GM21786 (cell line): ENCODE measurements at regions not wholly inside any gene's neighbourhood (a gene's known extent, or its start where the extent isn't known, plus 50 kb on each side); places are given as distances from the start of the nearest gene placed in this dataset.

Experiments used
- ATAC-seq: cut with Tn5 transposase; IDR thresholded peaks from one replicate; pipeline ENCODE4 v1.9.1; 2021; ENCODE audit not compliant: unreplicated experiment

DNA sequence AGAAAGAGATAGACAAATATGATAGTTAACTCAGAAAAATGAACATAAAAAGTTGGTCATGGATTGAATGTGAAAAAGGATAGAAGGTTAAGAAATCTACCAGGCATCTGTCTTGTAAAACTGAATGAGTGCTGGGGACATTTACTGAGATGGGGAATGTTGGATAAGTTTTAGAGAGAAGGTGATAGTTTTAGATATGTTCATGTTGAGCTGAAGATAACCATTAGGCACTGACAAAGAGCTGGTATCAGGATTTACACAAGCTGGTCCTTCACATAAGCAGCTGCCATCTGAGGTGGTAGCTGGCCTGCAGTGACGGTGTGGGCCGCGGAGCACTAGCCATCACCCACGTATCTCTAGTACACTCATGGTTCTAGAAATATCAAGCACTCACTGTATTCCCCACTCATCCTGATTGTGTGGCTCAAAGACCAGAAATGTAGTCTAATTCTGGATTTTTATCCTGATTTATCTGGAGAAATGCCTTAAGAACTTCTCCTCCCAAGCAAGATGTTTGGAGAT, 194.4 kb upstream of the KCNJ16 start:
- ATAC-seq: no peak

DNA sequence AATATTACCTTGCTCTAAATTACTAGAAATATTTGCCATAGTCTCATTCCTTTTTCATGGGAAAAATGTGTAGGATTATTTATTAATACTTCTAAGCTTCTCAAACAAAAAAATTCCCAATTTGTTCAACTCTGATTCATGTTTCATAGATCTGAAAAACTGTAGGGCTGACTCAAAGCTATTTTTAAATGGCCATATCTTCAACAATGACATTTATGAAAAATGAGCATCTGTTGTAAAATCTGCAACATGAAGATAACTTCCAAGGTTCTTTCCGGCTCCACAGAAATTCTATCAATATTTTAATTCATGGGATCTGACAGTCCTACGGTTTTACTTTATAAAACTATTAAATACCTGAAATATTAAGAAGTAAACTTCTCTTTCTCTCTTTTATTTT, 192.7 kb upstream of the KCNJ16 start:
- no peak for ATAC-seq

DNA sequence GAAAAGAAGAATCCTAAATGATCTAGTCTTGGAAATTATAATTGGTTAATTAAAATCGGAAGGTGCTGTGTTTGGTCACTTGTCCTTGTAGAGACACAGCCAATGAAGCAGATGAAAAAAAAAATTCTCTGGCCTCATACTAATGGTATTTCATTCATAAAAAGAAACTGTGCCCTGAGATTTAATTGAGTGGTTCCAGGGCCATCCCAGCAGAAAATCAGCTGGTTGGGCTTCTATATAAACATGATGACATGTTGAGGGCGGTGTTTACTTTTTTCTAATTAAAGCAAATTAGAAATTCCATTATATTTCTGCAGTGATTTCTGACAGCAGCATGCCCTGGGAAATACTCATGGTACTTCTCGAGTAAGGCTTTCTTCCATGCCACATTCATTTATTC, 191.9 kb upstream of the KCNJ16 start:
- ATAC-seq: no peak

DNA sequence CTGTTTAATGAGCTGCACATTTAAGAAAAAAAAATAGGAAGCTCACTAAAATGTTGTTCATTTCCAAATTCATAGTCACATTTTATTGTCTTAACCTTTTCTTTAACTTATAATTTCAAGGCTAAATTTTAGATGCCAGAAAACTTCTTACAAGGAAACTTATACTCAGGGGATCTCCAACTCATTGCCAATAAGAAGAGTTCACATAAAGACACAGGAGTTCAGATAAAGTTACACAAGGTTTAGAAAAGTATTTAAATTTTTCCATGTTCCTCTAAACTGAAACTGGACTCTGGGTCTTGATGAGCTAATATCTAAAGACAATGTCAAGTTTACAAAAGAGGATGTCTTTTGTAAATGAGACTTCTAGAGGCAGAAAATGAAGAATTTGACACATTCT, 190.7 kb upstream of the KCNJ16 start:
- ATAC-seq: no peak

DNA sequence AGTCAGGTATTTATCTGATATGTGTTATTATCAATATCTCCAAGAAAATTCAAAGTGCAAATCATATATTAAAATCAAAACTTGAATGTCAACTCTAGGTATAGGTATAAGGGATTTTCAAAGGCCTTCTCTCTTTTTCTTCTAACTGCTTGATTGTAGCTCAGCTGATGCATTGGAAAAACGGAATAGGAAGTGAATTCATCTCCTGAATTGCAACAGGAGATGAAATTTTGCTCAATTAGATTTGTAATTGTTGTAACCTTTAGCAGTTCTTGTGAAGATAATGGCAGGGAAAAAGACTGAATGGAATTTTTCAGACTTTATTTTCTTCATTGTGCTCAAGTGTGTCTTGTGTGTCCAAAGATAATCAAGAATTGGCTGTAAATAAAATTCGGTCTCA, 190.2 kb upstream of the KCNJ16 start:
- ATAC-seq: no peak

DNA sequence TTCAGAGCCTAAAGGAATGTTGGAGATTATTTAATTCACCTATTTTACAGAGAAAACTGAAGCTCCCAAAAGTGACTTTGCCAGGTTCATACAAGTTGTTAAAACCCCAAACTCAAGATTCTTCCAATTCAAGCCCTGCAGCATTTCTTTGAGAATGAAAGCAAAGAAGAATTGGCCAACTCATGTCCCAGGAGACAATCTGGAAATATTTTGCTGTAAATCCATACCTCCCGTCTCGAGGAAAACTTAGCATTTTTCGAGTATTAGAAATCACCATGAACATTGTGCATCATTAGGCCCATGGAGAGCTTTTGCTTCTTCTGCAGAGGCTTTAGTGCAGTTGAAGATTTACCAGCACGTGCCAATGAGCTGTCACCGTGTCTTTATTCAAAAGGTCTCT, 176.4 kb upstream of the KCNJ16 start:
- ATAC-seq: no peak

DNA sequence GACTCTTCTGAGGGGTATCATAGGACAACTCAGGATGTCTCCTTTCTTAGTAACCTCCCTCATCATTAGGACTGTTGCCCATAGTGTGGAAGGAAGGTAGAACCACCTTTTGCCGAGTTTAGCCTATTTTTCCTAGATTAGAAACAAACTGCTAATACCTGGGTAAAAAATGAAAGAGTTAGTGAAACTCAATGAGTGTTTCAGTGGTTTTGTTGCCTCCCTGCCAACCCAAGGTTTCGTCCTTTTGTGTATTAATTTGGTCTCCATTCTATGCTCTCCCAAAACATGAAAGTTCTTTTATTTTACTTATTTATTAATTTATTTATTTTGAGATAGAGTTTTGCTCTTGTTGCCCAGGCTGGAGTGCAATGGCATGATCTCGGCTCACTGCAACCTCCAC, 174.9 kb upstream of the KCNJ16 start:
- ATAC-seq: no peak

DNA sequence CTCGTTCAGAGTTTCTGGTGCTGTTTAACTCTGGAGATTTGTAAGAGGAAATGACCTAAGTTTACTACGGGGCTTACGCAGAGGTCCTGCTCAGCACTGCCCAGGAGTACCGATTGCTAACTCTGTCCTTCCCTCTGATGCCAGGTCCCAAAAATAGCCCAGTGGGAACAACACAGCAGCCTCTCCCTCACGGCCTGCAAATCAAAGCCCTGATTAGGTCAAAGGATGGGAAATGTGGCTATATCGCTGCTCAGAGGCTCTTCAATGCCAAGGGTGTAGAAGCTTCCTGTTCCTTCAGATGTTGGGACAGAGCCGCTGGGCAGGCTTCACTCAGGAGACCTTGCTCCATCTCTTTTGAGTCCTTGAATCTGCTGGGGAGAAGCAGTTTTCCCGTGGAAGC, 174.2 kb upstream of the KCNJ16 start:
- no peak for ATAC-seq

DNA sequence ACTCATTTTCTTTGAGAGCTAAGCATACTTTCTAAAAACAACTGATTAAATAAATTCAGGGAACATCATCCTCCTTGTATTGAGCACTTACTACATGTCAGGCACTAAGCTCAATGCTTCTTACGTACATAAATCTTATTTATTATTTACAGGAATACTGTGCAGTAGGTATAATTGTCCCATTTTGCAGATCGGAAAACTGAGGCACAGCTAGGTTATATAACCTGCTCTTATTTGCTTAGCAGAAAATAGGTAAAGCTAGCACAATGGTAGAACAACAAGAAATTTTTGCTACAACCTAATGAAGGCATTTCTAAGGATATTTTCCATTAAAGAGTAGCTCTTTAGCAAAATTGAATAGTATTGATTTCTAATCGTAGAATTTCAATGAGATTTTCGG, 168.7 kb upstream of the KCNJ16 start:
- ATAC-seq: no peak

DNA sequence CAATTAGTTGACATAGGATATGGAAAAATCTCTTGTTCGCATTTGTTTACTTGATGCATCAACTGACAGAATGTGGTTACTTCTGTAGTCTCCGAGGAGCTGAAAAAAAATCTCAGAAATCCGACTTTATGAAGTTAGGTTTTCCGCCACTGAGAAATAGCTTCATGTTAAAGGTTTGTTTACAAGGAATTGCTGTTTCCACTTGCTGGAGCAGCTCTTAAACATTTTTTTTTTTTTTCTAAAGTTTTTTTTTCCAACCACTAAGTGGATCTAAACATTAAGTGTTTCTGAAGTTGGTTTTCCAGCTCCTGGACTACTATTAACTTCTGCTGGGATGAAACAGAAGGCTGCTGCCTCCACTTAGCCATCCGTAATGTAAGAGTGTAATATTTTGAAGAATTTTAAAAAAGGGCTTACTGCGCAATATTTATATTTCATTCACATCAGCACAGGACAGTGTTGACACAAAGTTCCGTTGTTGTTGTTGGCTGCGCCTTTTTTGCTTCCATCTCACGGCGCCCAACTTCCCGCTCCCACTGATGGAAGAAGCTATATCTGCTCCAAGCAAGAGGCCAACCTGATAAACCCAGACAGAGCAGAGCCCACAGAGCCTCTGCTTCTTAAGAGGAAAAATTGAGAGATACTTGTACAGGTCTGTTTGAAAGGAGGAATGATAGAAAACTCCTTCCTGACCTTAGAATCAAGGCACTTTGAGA, 167.7 kb upstream of the KCNJ16 start:
- no peak for ATAC-seq

DNA sequence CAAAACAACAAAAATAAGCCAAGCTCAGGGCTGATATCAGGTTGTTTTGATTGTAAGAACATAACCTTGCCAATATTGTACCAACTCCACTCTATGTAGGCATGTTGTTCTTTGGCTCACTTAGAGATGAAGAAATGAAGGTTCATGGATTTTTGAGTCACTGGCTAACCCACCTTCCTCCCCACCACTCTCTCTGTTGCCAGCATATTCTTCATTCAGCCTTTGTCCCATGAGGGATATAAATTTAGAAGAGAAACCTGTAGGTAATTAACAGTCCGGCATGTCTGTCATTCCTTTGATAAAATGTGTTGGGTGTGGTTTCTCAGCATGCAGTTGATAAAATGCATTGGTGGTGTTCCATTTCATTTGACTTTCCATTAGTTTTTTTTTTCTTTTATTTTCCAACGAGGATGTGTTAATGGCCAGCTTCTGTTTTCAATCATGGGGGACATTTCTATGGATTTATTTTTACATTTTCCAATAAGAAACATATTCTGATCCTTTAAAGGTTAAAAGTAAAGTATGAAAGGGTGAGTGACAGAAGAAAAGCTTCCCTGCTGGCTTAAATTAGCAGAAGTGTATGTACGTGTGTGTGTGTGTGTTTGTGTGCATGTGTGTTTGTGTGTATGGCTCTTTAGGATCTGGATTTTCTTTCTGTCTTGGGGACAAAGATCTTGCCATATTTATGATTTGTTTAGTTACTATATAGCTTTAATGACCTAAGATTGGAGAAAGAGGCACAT, 166.2 kb upstream of the KCNJ16 start:
- ATAC-seq: no peak

DNA sequence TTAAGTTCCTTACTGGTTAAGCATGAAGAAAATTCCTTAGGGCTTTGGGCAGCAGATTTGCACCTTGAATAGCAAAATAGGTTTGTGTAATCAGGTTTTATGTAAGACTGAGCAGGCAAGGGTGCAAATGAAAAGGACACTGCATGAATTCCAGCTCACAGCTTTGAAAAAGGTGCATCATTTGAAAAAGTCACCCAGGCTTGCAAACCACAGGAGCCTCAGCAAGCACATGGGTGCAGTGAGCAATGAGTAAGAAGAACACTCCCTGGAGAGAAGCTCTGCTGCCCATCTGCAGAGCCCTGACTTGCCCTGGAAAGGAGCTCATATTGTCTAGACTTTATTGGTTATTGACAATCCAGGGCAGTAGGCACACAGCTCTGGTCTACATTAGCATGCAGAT, 165.6 kb upstream of the KCNJ16 start:
- ATAC-seq: no peak

DNA sequence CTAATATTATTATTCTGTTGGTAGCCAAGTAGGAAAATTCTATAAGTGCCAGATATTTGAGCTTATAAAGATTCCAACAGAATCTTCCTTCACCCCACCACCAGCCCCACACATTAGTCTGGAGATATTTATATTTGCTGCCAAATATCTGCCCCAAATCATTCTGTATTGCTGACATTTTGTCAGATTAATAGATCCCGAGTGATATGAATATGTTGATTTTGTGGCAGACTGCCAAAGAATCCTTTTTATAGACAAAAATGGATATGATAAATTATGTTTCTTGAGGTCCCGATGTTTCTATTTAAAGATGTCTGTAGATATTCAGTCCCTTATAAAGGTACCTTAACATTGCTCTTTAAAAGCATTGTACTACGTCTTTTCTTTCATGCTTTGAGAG, 162.2 kb upstream of the KCNJ16 start:
- no peak for ATAC-seq

DNA sequence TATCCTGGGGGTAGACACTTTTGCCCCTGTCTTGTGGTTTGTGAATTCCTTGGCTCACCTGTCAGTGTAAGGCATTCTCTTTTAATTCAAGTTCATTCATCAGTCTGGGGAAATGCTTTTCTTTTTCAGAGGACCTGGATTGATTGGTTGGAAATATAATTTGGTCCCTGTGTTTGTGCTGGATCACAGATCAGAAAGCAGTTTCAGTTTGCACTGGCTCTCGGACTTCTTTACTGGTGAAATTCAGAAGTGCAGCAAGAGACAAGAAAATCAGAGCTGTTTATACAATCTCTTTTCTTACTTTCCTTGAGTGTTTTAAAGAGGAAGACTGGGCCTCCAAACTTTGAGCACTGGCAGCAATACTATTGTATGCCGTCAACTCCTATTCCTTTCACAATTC, 161.8 kb upstream of the KCNJ16 start:
- ATAC-seq: no peak

DNA sequence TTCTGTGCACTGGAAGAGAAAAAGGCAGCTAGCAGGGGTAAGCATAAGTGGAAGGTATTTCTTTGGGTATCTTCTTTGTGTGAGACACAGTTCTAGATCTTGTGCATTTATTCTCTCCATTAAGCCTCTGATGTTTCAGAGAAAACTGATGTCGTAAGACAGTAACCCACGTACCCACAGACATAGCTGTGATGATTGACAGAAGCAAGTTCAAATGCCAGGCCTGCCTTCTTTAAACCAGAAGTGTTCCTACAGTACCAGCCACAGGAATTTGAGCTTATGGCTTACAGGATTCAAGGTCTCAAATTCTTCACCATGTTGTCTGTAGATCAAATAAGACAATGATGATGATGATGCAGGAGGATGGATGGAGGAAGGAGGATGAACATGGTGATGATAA, 161.4 kb upstream of the KCNJ16 start:
- ATAC-seq: no peak

DNA sequence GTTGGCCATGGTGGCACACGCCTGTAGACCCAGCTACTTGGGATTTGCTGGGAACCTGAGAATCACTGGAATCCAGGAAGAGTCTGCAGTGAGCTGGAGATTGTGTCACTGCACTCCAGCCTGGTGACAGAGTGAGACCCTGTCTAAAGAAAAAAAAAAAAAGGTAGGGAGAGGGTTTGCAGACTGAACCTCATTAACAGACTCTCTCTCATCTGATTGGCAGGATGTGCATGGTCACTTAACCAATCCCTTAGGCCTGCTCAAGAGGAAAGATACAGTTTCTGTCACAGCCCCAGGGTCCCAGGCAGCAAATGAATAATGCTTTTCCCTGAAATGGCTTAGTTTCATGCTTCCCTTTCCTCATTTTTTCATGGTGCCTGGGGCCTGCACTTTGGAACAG, 160.5 kb upstream of the KCNJ16 start:
- ATAC-seq: no peak

DNA sequence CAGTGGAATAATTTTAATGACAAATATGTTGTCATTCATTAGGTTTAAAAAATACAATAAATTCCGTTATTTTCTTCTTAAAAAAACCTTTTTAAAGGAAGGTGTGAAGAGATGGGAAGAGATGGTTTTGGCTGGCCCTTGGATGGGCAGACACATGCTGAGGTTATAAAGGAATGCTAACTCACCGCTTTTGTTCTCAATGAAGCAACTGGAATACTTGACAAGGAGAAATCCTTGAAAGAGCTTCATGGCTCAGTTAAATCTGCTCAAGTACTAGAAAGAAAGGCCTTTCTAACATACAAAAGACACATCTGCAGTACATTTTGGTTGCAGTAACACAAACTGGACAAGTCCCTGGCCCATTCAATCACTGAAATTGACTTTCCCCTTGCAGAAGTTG, 158.3 kb upstream of the KCNJ16 start:
- ATAC-seq: no peak

DNA sequence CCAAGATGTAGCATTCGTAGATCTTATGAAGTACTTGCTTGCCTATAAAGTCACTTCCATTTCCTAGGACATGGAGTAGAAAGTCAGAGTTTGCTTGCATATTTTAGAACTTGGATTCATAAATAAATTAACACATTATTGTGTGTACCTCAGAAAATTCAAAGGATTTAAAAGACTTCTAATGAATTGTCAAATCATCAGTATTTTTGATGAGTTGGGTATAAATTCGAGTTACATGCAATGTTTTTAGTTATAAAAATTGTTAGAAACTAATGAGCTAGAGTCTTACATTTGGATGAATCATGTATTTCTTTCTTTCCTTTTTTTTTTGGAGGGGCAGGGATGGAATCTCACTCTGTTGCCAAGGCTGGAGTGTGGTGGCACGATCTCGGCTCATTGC, 156.9 kb upstream of the KCNJ16 start:
- no peak for ATAC-seq

DNA sequence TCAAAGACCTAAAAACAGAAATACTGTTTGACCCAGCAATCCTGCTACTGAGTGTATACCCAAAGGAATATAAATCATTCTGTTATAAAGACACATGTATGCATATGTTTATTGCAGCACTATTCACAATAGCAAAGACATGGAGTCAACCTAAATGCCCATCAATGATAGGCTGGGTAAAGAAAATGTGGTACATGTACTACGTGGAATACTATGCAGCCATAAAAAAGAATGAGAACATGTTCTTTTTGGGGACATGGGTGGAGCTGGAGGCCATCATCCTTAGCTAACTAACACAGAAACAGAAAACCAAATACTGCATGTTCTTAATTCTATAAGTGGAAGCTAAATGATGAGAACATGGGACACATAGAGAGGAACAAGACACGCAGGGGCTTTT, 155.2 kb upstream of the KCNJ16 start:
- no peak for ATAC-seq

DNA sequence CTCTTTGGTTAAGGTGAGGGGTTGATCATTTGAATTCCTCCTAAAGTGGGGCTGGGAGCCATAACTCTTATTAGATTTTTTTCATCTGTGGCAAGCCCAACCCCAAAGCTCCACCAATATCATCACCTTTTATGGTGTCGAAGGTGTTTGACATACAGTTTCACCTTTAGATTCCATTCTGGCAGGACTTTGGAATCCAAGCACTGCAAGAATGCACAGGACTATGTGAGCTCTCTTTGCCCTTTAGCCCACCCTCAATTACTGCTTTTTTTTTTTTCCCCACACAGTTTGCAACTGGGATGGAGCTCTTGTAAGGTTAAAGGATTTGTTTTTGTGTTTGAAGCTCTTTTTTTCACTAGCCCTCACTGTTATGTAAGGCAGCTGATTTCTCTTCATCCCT, 154.0 kb upstream of the KCNJ16 start:
- no peak for ATAC-seq

DNA sequence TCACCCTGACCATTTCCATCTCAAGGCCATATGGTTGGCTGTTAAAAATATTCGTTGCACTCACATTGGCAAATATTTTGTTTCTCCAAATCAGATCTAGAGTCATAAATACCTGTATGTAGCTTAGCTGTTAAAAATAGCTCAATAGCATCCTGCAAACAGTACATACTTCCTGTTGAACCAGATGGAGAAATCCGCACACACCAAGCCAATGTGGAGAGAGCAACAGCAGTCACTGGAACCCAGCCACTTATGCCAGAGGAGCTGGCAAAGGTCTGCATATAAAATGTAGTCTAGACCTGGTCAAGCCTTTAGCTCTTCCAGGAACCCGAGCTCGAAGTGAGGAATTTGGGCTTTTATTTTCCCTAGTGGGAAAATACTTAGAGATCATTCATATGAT, 146.4 kb upstream of the KCNJ16 start:
- ATAC-seq: no peak

DNA sequence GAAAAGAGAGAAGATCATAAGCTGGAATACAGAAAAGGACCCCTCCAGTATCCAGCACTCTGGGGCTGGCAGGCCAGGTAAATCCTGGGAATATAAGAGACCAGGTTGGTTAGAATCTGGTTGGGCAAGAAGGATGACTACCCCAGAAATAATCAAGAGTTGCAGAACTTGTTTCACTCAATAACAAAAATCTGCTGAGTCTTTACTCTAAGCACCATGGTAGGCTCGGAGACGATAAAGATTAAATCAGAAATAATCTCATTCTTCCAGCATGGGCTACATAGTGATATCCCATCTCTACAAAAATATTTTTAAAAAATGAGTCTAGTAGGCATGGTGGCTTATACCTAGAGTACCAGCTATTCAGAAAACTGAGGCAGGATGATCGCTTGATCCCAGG, 138.0 kb upstream of the KCNJ16 start:
- no peak for ATAC-seq

DNA sequence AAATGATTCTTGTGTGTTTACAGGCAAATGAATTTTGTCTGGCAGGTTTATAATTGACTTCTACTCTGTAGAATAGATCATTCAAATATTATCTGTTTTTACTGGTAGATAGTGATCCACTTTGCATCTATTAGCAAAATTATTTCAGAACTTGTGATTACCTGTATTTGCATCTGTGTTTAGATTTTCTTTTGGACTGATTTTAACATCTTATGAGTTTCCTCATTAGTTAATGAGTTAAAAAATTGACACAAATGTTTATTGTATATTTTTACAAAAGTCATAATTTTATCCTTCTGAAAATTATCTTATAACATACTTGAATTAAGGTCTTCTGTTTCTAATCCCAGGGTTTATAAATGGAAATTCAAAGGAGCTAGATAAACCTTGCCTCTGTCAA, 132.0 kb upstream of the KCNJ16 start:
- no peak for ATAC-seq
